HG03571 (cell line): ENCODE measurements at regions not wholly inside any gene's neighbourhood (a gene's known extent, or its start where the extent isn't known, plus 50 kb on each side); places are given as distances from the start of the nearest gene placed in this dataset.
"Not testable (repeated sequence)": the region's sequence is repeated elsewhere in the genome, so short reads cannot be mapped to it uniquely, and the experiment has no call there.

ENCODE experiments used
- ATAC-seq: cut with Tn5 transposase; IDR thresholded peaks from one replicate; pipeline ENCODE4 v1.9.1; 2021; ENCODE audit not compliant: unreplicated experiment

- ATAC-seq, result no peak
Measured at GRCh38 chr2:185374878-185375277, 363.7 kb upstream of the FSIP2 start.

DNA sequence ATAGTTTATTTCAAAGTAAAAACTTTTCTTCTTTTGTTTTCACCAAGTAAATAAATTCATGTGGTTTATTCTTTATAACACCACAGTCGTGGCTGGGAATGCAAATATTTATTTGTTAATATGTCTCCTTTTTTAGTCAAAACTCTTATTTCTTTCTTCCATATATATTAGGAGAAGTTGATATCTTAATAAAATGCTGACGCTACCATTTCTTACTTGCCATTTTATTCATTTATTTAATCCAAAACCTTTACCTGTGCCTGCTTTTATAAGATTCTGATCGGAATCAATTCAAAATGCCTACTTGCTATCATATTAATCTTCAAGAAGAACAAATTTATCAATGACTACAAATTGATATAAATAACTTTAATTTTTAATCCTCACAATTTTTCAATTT lies 362.9 kb upstream of the FSIP2 start:
- no peak for ATAC-seq

DNA sequence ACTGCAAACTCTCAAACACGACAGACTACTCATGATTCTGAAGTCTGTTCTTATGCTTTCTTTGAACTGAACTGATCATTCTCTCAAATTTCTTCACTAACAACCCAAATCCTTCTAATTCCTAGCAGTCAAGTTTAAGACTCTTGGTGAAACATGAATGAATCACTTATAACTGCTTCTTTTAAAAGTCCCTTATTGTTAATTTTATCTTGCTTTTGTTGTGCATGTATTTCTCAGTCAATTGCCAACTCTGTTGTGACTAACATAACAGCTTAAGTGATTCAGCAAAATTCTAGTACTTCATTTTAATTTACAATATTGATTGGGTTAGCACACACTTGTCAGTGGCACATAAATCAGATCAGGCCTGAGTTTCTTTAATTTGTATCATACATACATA lies 357.0 kb upstream of the FSIP2 start:
- no peak for ATAC-seq

- ATAC-seq, result no peak
Measured at GRCh38 chr2:185384822-185385560, 353.6 kb upstream of the FSIP2 start.

DNA sequence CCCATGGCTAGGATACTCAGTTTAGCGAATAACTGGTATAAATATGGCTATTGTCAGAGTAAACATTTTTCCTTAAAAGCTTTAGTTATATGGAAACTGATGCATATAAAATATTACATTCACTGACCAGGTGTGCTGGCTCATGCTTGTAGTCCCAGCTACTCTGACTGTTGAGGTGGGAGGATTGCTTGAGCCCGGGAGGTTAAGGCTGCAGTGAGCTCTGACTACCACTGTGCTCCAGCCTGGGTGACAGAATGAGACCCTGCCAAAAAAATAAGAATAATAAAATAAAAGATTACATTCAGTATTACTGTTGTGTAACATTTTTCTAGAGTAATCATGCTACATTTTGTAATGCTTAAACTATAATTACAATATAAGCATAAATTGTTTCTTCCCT lies 350.4 kb upstream of the FSIP2 start:
- no peak for ATAC-seq

GRCh38 chr2:185391543-185391942 lies 347.1 kb upstream of the FSIP2 start:
- ATAC-seq, result no peak

- ATAC-seq, result no peak
Measured at GRCh38 chr2:185393091-185393490, 345.5 kb upstream of the FSIP2 start.

DNA sequence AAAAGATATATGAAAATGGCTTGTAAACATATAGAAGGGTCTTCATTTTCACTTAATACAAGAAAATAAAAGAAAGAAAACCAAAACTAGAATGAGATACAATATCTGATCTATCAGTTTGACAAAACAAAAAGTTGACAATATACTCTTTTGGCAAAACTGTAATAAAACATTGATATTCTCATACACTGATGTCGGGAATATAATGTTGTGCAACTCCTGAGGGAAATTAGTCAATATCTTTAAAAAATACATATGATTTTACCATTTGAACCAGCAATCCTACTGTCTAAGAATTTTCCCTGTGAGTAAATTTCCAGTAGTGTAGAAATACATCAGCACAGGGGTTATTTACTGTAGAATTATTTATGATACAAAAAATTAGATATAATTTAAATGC lies 336.1 kb upstream of the FSIP2 start:
- ATAC-seq, result no peak

- ATAC-seq, result no peak
Measured at GRCh38 chr2:185404578-185404977, 334.0 kb upstream of the FSIP2 start.

DNA sequence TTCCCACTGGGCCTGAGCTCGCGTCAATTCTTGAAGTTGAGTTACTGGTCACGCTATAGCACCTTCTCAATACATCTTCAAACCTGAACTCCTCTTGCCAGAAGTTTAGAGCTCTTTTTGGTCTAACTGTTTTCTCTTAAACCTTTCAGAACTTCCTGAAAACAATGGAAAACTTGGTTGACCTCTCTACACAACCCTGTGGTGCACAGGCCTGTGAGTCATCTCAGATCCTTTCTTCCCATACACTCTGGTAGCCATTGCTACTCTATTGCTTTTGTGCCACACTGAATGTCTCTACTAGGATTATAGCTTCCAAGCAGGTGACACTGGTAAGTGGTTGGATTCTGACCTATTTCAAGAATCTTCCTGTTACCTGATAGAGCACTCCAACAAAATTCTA lies 321.5 kb upstream of the FSIP2 start:
- no peak for ATAC-seq

DNA sequence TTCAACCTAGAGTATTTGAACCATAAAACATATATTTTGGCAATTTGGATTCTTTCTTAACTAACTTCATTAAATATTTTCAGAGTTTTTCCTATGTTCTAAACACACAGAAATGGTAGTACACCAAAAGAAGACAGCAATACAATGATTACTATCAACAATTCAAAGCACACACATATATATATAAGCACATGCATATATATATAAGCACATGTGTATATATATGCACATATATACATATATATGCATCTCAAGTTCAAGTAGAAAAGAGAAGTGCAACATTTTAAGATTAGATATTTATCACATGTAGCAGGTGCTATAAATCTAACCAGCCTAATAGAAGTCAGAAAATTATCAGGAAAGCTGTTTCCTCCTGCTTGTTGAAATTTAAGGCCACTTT lies 320.9 kb upstream of the FSIP2 start:
- no peak for ATAC-seq

- ATAC-seq, result not testable (repeated sequence)
Measured at GRCh38 chr2:185424958-185425629, 313.5 kb upstream of the FSIP2 start.

GRCh38 chr2:185428000-185428399 lies 310.6 kb upstream of the FSIP2 start:
- no peak for ATAC-seq

- no peak for ATAC-seq
Measured at GRCh38 chr2:185433824-185434223, 304.8 kb upstream of the FSIP2 start.

DNA sequence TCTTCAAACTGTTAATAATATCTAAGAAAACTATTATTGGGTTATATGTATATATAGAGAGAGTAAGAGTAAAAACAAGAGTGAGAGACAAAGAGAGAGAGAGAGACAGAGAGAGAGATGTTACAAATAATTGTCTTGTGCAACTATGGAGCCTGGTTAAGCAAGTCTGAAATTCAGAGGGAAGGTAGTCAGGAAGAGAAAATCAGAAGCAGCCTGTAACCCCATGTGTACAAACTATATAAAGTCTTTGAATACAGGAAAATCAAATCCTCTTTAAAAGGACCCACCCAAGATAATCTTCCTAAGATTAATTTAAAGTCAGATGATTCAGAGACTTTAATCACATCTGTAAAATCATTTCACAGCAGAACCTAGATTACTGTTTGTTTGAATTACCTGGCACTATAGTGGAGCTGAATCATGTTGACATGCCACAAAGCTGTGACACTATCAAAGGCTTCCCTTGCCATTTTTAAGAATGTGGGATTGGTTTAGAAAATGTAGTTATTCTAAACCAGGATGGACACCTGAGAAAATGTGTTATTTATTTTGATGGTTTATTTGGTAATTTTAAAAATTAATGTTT lies 301.7 kb upstream of the FSIP2 start:
- ATAC-seq, result no peak

DNA sequence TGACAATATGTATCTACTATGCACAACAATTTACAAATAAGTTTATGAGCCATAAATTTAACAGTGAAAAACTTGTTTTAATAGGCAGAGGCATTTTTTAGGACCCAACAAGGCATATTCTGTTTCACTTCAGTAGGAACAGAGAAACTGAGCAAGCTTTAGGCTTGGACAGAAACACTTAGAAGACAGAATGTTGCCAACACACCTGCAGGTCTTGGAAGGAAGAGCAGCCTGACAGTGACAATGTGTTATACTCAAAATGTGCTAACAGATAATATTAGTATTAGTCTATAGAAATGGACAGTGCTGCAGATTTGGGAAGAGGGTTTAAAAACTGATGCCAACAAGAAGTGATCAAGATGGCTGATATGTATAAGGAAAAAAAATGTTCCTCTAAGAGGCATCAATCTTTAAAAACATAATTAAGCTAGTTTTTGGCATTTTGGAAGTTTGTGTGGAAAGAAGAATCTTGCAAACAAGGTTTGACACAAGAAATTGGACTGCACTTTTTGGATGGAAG lies 297.1 kb upstream of the FSIP2 start:
- ATAC-seq, result no peak

GRCh38 chr2:185456517-185456916 lies 282.1 kb upstream of the FSIP2 start:
- ATAC-seq, result no peak

GRCh38 chr2:185463481-185463880 lies 275.1 kb upstream of the FSIP2 start:
- no peak for ATAC-seq

GRCh38 chr2:185466915-185467314 lies 271.7 kb upstream of the FSIP2 start:
- ATAC-seq, result no peak

DNA sequence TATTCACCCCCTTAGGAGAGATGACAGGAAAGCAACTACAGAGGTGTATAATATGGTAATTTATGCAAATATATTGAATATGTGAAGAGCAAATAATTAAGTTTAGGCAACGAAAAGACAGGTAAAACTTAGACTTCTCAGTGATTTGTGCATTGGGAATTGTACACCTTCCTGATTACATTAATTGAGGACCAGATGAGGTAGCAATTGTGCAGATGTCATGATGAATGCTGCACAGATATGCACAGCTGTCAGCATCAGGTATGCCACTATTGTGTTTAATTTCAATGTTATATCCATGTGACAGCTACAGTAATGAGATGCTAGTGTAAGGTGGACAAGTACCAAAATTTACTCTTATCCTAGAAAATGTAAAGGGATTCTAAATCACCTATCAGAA lies 267.2 kb upstream of the FSIP2 start:
- no peak for ATAC-seq

GRCh38 chr2:185472574-185472973 lies 266.0 kb upstream of the FSIP2 start:
- no peak for ATAC-seq

GRCh38 chr2:185473838-185474237 lies 264.8 kb upstream of the FSIP2 start:
- ATAC-seq, result no peak
